ENCODE measurements at regions not wholly inside any gene's neighbourhood (a gene's known extent, or its start where the extent isn't known, plus 50 kb on each side); places are given as distances from the start of the nearest gene placed in this dataset.

DNA sequence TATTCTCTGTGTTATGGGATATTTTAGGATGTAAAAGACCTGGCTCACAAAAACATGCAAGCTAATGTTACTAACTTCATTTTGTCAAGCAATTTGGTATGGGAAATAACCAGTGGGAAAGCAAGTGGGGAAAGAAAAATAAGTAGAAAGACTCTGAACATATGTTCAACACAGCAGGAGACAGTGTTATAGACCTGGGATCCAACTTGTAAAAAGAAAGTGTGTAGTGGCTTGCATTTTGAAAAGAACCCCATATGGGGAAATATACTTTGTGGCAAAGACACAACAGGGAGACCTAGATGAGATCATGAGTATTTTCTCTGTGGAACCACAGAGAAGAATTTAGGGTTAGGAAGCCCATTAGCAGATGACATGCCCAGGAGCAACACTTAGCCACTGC lies 212.7 kb upstream of the NRIP1 start:
- TF ChIP-seq CTCF (conservative IDR thresholded peaks at IDR 0.05): no peak
- H3K27ac ChIP-seq: no peak overlapping the region

- TF ChIP-seq CTCF (conservative IDR thresholded peaks at IDR 0.05): no peak
Measured at GRCh38 chr21:15278279-15278678, 213.5 kb upstream of the NRIP1 start.

DNA sequence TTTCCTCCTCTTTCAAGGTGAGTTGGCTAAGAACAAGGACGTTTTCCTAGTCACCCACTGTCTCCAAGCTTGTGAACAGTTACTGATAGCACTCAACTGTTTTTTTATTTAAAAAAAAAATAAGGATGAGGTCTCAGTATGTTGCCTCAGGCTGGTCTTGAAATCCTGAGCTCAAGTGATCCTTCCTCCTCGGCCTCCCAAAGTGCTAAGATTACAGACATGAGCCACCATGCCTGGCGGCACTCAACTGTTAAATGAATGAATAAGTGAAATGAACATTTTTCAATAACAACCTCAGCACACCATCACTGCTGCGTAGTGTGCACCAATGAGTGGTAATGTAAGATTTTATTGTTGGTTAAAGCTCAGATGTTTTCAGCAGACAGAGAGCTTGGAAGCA lies 214.1 kb upstream of the NRIP1 start:
- H3K27ac ChIP-seq: no peak overlapping the region
- no peak for TF ChIP-seq CTCF (conservative IDR thresholded peaks at IDR 0.05)

More at GRCh38 chr21:15278279-15278678, 213.5 kb upstream of the NRIP1 start:
- H3K27ac ChIP-seq: no peak overlapping the region

DNA sequence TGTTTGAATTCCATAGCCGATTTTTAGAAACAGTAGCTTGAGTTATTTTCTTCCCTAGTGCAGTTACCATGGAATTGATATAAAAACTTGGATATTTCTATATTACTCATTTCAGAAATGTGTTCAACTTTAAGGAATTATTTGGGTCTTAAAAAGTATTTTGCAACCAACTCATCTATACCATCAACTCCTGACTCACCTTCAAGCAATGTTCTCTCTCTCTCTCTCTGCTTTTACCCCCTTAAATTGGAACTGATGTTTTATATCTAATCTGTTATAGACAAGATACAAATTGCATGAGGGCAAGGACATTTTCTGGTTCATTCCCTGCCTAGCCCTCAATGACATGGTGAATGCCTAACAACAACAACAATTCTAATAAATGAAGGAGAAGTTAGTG lies 214.7 kb upstream of the NRIP1 start:
- H3K27ac ChIP-seq: no peak overlapping the region
- no peak for TF ChIP-seq CTCF (conservative IDR thresholded peaks at IDR 0.05)

DNA sequence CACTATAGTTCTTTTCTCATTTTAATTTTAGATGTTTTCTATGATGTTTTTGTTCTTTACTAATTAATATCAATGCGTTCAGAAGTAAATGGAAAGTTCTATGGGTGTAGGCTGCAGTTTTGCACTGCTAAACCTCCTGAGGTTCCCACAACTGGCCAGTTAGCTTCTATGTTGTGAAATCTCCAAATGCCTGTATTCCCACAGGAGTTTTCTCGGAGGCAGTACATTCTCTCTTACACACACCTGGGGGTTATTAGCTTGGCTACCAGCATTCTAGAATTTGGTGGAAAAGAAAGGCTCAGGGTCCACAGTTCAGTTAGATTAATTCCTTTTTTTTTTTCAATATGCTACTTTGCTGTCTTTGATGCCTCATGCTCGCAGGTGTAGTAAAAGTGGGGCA lies 216.9 kb upstream of the NRIP1 start:
- TF ChIP-seq CTCF (conservative IDR thresholded peaks at IDR 0.05): no peak

DNA sequence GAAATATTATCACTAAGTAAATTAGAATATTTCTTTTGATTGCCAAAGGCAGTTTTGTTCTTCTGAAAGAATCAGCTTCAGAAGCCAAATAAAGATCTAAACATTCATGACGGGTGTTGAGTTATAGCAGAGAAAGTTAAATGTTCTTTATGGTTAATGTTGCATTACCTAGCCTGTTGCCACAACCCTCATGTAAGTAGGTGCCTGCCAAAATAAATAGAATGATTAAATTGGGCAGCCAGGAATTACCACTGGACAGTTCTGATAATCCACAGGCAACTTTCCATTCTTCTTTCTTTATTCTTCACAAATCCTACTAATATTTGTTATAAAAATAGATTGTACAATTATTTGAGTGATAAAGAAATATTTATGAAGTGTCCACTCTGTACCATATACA lies 217.9 kb upstream of the NRIP1 start:
- H3K27ac ChIP-seq: peak overlapping the region; percentile 11; the same call in 1 of the 2 replicates
- no peak for TF ChIP-seq CTCF (conservative IDR thresholded peaks at IDR 0.05)

More for the DNA sequence above, 216.9 kb upstream of the NRIP1 start:
- no peak overlapping the region for H3K27ac ChIP-seq

- H3K27ac ChIP-seq: peak overlapping the region; percentile 11; the same call in 1 of the 2 replicates
- TF ChIP-seq CTCF (conservative IDR thresholded peaks at IDR 0.05): no peak
Measured at GRCh38 chr21:15283138-15283537, 218.3 kb upstream of the NRIP1 start.

Data from VCaP (cell line).